Breast epithelium (tissue), 4 donors: ENCODE measurements at regions not wholly inside any gene's neighbourhood (a gene's known extent, or its start where the extent isn't known, plus 50 kb on each side); places are given as distances from the start of the nearest gene placed in this dataset.

Experiments
- DNase-seq, 2 donors: peaks; one replicate each; pipeline ENCODE4 v3.0.0-alpha.2; 2019; ENCODE audit warnings: low spot score in 2 of 2
- H3K27ac ChIP-seq, 2 donors: fragments of 200-600 bp; sonication (generic) in 1 of 2; one replicate each; pipeline ENCODE4 v1.5.1; 2016 to 2019; ENCODE audit warnings: mild to moderate bottlenecking in 1 of 2
- H3K27me3 ChIP-seq, 2 donors: fragments of 200-600 bp; sonication (generic) in 1 of 2; one replicate each; pipeline versions ENCODE4 v1.5.1 to v1.6.0; 2017 to 2019; ENCODE audit warnings: control low read depth in 1 of 2, mild to moderate bottlenecking in 1 of 2
- H3K36me3 ChIP-seq: fragments of 200-600 bp; one replicate; pipeline ENCODE4 v1.5.1; 2019
- H3K4me1 ChIP-seq, 2 donors: fragments of 200-600 bp; sonication (generic); one replicate each; pipeline ENCODE4 v1.5.1; 2016 to 2019; ENCODE audit warnings: control low read depth in 1 of 2
- H3K4me3 ChIP-seq, 3 donors: fragments of 200-600 bp; sonication (generic); 1 replicate in 2 of 3; 2 replicates in 1 of 3; pipeline ENCODE4 v1.5.1; 2016 to 2019; ENCODE audit warnings: mild to moderate bottlenecking in 3 of 3, moderate library complexity in 2 of 3
- H3K9me3 ChIP-seq, 2 donors: fragments of 200-600 bp; sonication (generic) in 1 of 2; one replicate each; pipeline ENCODE4 v1.5.1; 2016 to 2019; ENCODE audit warnings: control low read depth in 1 of 2
- CTCF ChIP-seq, 3 donors: fragments of 450-650 bp; IDR thresholded peaks; one replicate each; pipeline ENCODE4 v1.5.1; 2016 to 2017; ENCODE audit warnings: antibody characterized with exemption in 3 of 3, mild to moderate bottlenecking in 3 of 3, moderate library complexity in 3 of 3
- POLR2A ChIP-seq: fragments of 450-650 bp; IDR thresholded peaks from one replicate; pipeline ENCODE4 v1.6.1; 2016; ENCODE audit warnings: antibody characterized with exemption, mild to moderate bottlenecking, moderate library complexity
- POLR2AphosphoS5 ChIP-seq, 3 donors: sonication (generic); formaldehyde crosslinking; IDR thresholded peaks; one replicate each; pipeline ENCODE4 v1.6.1; 2017; ENCODE audit warnings: antibody characterized with exemption in 3 of 3
- intact Hi-C: fragments of 100-400 bp; cut with DNase I; formaldehyde crosslinking; loops from one replicate; pipeline ENCODE4 v1.15.1; 2023; ENCODE audit warnings: low total_unique reads

DNA sequence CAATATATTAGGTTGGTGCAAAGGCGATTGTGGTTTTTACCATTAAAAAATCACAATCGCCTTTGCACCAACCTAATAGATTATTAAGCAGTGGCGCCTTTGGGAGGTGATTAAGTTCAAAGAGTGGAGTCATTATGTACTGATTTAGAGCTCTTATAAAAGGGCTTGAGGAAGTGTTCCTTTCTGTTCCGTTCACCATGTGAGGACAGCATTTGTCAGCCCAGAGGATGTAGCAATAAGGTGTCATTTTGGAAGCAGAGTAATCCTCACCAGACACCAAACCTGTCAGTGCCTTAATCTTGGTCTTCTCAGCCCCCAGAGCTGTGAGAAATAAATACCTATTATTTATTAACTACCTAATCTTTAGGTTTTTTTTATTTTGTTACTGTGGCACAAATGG is 542.1 kb upstream of the MAN1A1 start:
- Histone ChIP-seq H3K27ac (no peak overlapping the region), H3K27me3 (no peaks in the 10 kb centered on the region), H3K4me1 (no peaks in the 10 kb centered on the region), H3K4me3 (no peak overlapping the region), H3K36me3 (no peaks in the 10 kb centered on the region), H3K9me3 (no peaks in the 10 kb centered on the region)
- TF ChIP-seq POLR2A, result no peak
- no peak for TF ChIP-seq POLR2AphosphoS5 (IDR thresholded peaks at IDR 0.05)
- TF ChIP-seq CTCF (IDR thresholded peaks at IDR 0.05), result no peak
- intact Hi-C loops, result loop anchor here (5.0 kb wide), 1 partner anchor 1644 kb away; no protein-coding TSS in a partner anchor
- DNase-seq, result no peak

GRCh38 chr6:119891206-119891605 is 541.6 kb upstream of the MAN1A1 start:
- no peaks in the 10 kb centered on the region for H3K27me3 ChIP-seq
- no peak overlapping the region for H3K4me3 ChIP-seq
- H3K36me3 ChIP-seq, result no peaks in the 10 kb centered on the region
- TF ChIP-seq POLR2AphosphoS5 (IDR thresholded peaks at IDR 0.05), result no peak
- no peak for TF ChIP-seq CTCF (IDR thresholded peaks at IDR 0.05)
- TF ChIP-seq POLR2A, result no peak
- intact Hi-C loops, result loop anchor here (5.0 kb wide), 1 partner anchor 1644 kb away; no protein-coding TSS in a partner anchor
- H3K27ac ChIP-seq, result no peak overlapping the region
- no peak for DNase-seq
- no peaks in the 10 kb centered on the region for H3K9me3 ChIP-seq
- no peaks in the 10 kb centered on the region for H3K4me1 ChIP-seq

DNA sequence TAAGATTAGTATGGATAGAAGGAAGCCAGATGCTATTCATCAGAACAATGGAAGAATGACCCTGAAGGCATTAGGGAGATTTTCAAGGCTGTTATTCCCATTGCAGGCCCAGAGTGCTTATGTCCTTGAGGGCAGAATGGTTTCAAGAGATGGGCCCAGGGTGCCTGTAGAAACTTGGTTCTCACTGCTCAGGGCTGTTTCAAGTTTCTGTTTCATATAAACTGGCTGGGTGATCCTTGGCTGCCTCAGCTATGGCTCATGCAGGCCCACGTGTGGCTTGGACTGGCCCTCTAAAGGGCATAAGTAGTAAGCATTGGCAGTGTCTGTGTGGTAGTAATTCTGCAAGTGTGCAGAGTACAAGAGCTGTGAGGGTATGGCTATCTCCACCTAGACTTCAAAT is 540.9 kb upstream of the MAN1A1 start:
- Histone ChIP-seq H3K9me3 (no peaks in the 10 kb centered on the region), H3K36me3 (no peaks in the 10 kb centered on the region), H3K27me3 (no peaks in the 10 kb centered on the region), H3K27ac (no peak overlapping the region), H3K4me3 (no peak overlapping the region), H3K4me1 (no peaks in the 10 kb centered on the region)
- DNase-seq, result no peak
- TF ChIP-seq POLR2AphosphoS5 (IDR thresholded peaks at IDR 0.05), result no peak
- no peak for TF ChIP-seq POLR2A
- TF ChIP-seq CTCF (IDR thresholded peaks at IDR 0.05), result no peak
- intact Hi-C loops, result loop anchor here (5.0 kb wide), 1 partner anchor 1643 kb away; no protein-coding TSS in a partner anchor

- Histone ChIP-seq H3K4me1 (no peaks in the 10 kb centered on the region), H3K27ac (no peak overlapping the region), H3K4me3 (no peak overlapping the region), H3K27me3 (no peaks in the 10 kb centered on the region), H3K36me3 (no peaks in the 10 kb centered on the region), H3K9me3 (no peaks in the 10 kb centered on the region)
- no peak for DNase-seq
- TF ChIP-seq CTCF (IDR thresholded peaks at IDR 0.05), result no peak
- no peak for TF ChIP-seq POLR2AphosphoS5 (IDR thresholded peaks at IDR 0.05)
- TF ChIP-seq POLR2A, result no peak
- intact Hi-C loops, result no loop called here
Observed at GRCh38 chr6:119887666-119888065, 538.1 kb upstream of the MAN1A1 start.

GRCh38 chr6:119881416-119881815 is 531.9 kb upstream of the MAN1A1 start:
- no peaks in the 10 kb centered on the region for H3K36me3 ChIP-seq
- no peaks in the 10 kb centered on the region for H3K9me3 ChIP-seq
- H3K27ac ChIP-seq, result no peak overlapping the region
- no peaks in the 10 kb centered on the region for H3K27me3 ChIP-seq
- no peaks in the 10 kb centered on the region for H3K4me1 ChIP-seq
- no peak overlapping the region for H3K4me3 ChIP-seq
- TF ChIP-seq CTCF (IDR thresholded peaks at IDR 0.05) (no peak), POLR2A (no peak), POLR2AphosphoS5 (IDR thresholded peaks at IDR 0.05) (no peak)
- intact Hi-C loops, result loop anchor here (2.0 kb wide), 1 partner anchor 55 kb away; no protein-coding TSS in a partner anchor
- DNase-seq, result no peak
